HepG2 (cell line): ENCODE measurements at regions not wholly inside any gene's neighbourhood (a gene's known extent, or its start where the extent isn't known, plus 50 kb on each side); places are given as distances from the start of the nearest gene placed in this dataset.

Source experiments
- CC2D1A ChIP-seq: sonication (generic); formaldehyde crosslinking; IDR thresholded peaks from 2 replicates; pipeline ENCODE4 v1.8.1; 2023; ENCODE audit warnings: mild to moderate bottlenecking, missing genetic modification reagents
- HOXA7 ChIP-seq: sonication (generic); formaldehyde crosslinking; IDR thresholded peaks from 2 replicates; pipeline ENCODE4 v1.8.1; 2022; ENCODE audit warnings: mild to moderate bottlenecking, missing genetic modification reagents, moderate library complexity
- ZKSCAN1 ChIP-seq: fragments of 150-350 bp; IDR thresholded peaks from 2 replicates; pipeline ENCODE4 v1.6.1; 2014; ENCODE audit warnings: low read length
- TF ChIP-seq, protein P1 (sequence below): sonication (generic); formaldehyde crosslinking; IDR thresholded peaks from 2 replicates; pipeline ENCODE4 v1.5.0; 2020; ENCODE audit warnings: mild to moderate bottlenecking, low read depth, missing genetic modification reagents, borderline replicate concordance

DNA sequence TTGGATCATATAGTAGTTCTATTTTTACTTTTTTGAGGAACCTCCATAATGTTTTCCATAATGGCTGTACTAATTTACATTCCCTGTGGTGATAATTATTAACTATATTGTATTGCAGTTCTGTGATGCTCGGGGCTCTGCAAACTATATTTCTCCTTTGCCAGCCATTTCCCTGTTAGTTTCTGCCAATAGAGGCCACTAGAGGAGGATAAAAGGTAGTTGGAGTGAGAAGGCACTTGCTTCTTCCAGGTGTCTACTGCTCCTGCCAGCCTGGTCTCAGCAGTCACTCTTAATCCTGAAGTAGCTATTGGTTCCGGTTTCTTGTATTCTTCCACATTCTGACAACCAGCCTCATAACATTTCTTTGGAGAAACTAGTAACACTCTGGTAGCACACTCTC is 233.9 kb upstream of the GBE1 start:
- TF ChIP-seq ZKSCAN1 (no peak), CC2D1A (CRISPR knock-in tag) (no peak), HOXA7 (CRISPR knock-in tag) (no peak)
- TF ChIP-seq, protein P1, sequence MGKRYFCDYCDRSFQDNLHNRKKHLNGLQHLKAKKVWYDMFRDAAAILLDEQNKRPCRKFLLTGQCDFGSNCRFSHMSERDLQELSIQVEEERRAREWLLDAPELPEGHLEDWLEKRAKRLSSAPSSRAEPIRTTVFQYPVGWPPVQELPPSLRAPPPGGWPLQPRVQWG: no peak
